ENCODE measurements at regions not wholly inside any gene's neighbourhood (a gene's known extent, or its start where the extent isn't known, plus 50 kb on each side); places are given as distances from the start of the nearest gene placed in this dataset.

DNA sequence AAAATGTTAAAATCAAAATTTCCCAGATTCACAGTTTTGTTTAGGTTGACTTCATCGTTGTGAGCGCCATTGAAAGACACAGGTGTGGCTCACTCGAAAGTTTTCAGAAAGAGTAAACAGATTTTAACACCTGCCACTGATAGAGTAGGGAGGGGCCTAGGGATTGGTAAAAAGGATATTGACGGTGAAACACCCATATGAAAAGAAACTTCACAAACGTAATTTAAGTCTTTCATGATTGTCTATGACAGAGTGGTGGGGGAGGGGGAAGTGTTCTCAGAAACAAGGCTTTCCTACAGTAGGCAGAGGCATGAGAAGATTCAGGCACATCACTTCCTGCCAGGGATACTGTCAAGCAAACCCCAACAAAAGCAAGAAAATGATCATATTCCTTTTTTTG, 101.4 kb downstream of the PERP start:
- H3K9me3 ChIP-seq (ENCODE audit: control insufficient read depth in 2 of 3, insufficient read depth in 1 of 3, low read length in 3 of 3): no peaks in the 10 kb centered on the region
- H3K27me3 ChIP-seq (ENCODE audit: control insufficient read depth, insufficient read depth, low read length): no peaks in the 10 kb centered on the region
- FAIRE-seq (no peak), DNase-seq (no peak)
- H3K4me3 ChIP-seq (ENCODE audit: low read length in 3 of 3): no peak overlapping the region
- no peak overlapping the region for H3K27ac ChIP-seq (ENCODE audit: low read depth in 2 of 2, low read length in 2 of 2)
- H3K4me1 ChIP-seq (ENCODE audit: control insufficient read depth in 2 of 3, insufficient read depth in 2 of 3, low read depth in 1 of 3, low read length in 3 of 3): no peaks in the 10 kb centered on the region
- no peak overlapping the region for H3K9ac ChIP-seq (ENCODE audit: low read length in 3 of 3)
- no peaks in the 10 kb centered on the region for H3K36me3 ChIP-seq (ENCODE audit: control insufficient read depth in 2 of 3, insufficient read depth in 3 of 3, low read length in 3 of 3)
- TF ChIP-seq CTCF (IDR thresholded peaks at IDR 0.05; ENCODE audit: borderline replicate concordance, extremely low read depth, insufficient read depth): no peak
- intact Hi-C loops (cut with DNase I): loop anchor here (10.0 kb wide), 1 partner anchor 109 kb away; no protein-coding TSS in a partner anchor

- TF ChIP-seq CTCF (IDR thresholded peaks at IDR 0.05; ENCODE audit: borderline replicate concordance, extremely low read depth, insufficient read depth): peak; percentile 30
- no peaks in the 10 kb centered on the region for H3K9me3 ChIP-seq (ENCODE audit: control insufficient read depth in 2 of 3, insufficient read depth in 1 of 3, low read length in 3 of 3)
- no peak overlapping the region for H3K4me3 ChIP-seq (ENCODE audit: low read length in 3 of 3)
- H3K36me3 ChIP-seq (ENCODE audit: control insufficient read depth in 2 of 3, insufficient read depth in 3 of 3, low read length in 3 of 3): no peaks in the 10 kb centered on the region
- DNase-seq (peak in 1 of 5 donors; percentile 9), FAIRE-seq (no peak)
- H3K4me1 ChIP-seq (ENCODE audit: control insufficient read depth in 2 of 3, insufficient read depth in 2 of 3, low read depth in 1 of 3, low read length in 3 of 3): no peaks in the 10 kb centered on the region
- no peak overlapping the region for H3K27ac ChIP-seq (ENCODE audit: low read depth in 2 of 2, low read length in 2 of 2)
- H3K9ac ChIP-seq (ENCODE audit: low read length in 3 of 3): no peak overlapping the region
- intact Hi-C loops (cut with DNase I): loop anchor here (10.0 kb wide), 1 partner anchor 108 kb away; no protein-coding TSS in a partner anchor
- no peaks in the 10 kb centered on the region for H3K27me3 ChIP-seq (ENCODE audit: control insufficient read depth, insufficient read depth, low read length)
Measured at GRCh38 chr6:138007014-138007472, 100.2 kb downstream of the PERP start.

DNA sequence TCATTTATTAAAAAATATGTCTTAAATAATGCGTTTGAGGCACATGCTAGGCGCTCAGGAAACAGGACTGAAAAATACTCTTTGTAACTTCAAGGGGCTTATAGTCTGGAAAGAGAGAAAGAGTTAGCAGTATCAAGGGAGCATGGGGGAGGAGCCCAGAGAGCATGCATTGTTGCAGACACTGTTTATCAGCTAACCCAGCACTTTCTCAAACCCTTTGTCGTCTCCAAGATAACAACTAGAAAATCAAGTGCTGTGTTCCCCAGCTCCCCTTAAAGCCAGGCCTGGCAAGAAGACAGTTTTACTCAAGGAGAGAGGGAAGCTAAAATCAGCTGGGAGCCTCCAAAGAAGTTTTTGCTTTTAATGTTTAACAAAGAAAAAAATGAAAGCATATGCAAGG, 98.4 kb downstream of the PERP start:
- no peak overlapping the region for H3K4me3 ChIP-seq (ENCODE audit: low read length in 3 of 3)
- DNase-seq: no peak
- intact Hi-C loops (cut with DNase I): loop anchor here (10.0 kb wide), 1 partner anchor 106 kb away; no protein-coding TSS in a partner anchor

More for the DNA sequence above, 98.4 kb downstream of the PERP start:
- no peak for FAIRE-seq
- TF ChIP-seq CTCF (IDR thresholded peaks at IDR 0.05; ENCODE audit: borderline replicate concordance, extremely low read depth, insufficient read depth): no peak
- Histone ChIP-seq H3K36me3 (ENCODE audit: control insufficient read depth in 2 of 3, insufficient read depth in 3 of 3, low read length in 3 of 3) (no peaks in the 10 kb centered on the region), H3K4me1 (ENCODE audit: control insufficient read depth in 2 of 3, insufficient read depth in 2 of 3, low read depth in 1 of 3, low read length in 3 of 3) (no peaks in the 10 kb centered on the region), H3K27ac (ENCODE audit: low read depth in 2 of 2, low read length in 2 of 2) (no peak overlapping the region), H3K27me3 (ENCODE audit: control insufficient read depth, insufficient read depth, low read length) (no peaks in the 10 kb centered on the region), H3K9me3 (ENCODE audit: control insufficient read depth in 2 of 3, insufficient read depth in 1 of 3, low read length in 3 of 3) (no peaks in the 10 kb centered on the region), H3K9ac (ENCODE audit: low read length in 3 of 3) (no peak overlapping the region)
